IPS-18a (cell line): ENCODE measurements at regions not wholly inside any gene's neighbourhood (a gene's known extent, or its start where the extent isn't known, plus 50 kb on each side); places are given as distances from the start of the nearest gene placed in this dataset.
"Not testable (repeated sequence)": the region's sequence is repeated elsewhere in the genome, so short reads cannot be mapped to it uniquely, and the experiment has no call there.

Experiments
- H3K27ac ChIP-seq: one replicate; pipeline ENCODE4 v1.5.1; 2013; ENCODE audit warnings: low read length
- H3K27me3 ChIP-seq: one replicate; pipeline ENCODE4 v1.6.1; 2013; ENCODE audit warnings: mild to moderate bottlenecking, low read length; ENCODE audit not compliant: control insufficient read depth, insufficient read depth
- H3K36me3 ChIP-seq: one replicate; pipeline ENCODE4 v1.6.1; 2013; ENCODE audit warnings: low read depth, low read length; ENCODE audit not compliant: control insufficient read depth
- H3K4me1 ChIP-seq: one replicate; pipeline ENCODE4 v1.6.1; 2013; ENCODE audit warnings: low read depth, low read length; ENCODE audit not compliant: control insufficient read depth
- H3K4me3 ChIP-seq: one replicate; pipeline ENCODE4 v1.5.1; 2013; ENCODE audit warnings: low read length
- H3K9ac ChIP-seq: one replicate; pipeline ENCODE4 v1.6.1; 2013; ENCODE audit warnings: mild to moderate bottlenecking, low read length, moderate library complexity
- H3K9me3 ChIP-seq: one replicate; pipeline ENCODE4 v1.6.1; 2013; ENCODE audit warnings: low read depth, low read length; ENCODE audit not compliant: control insufficient read depth

- no peaks in the 10 kb centered on the region for H3K36me3 ChIP-seq
- H3K9ac ChIP-seq = no peak overlapping the region
- H3K4me3 ChIP-seq = no peak overlapping the region
- peaks cover 3% of the 10 kb centered on the region for H3K9me3 ChIP-seq
- no peaks in the 10 kb centered on the region for H3K4me1 ChIP-seq
- H3K27me3 ChIP-seq = no peaks in the 10 kb centered on the region
- H3K27ac ChIP-seq = no peak overlapping the region
Observed at GRCh38 chr3:177626045-177626444, 428.8 kb upstream of the TBL1XR1 start.

GRCh38 chr3:177628095-177628719 is 430.9 kb upstream of the TBL1XR1 start:
- H3K4me3 ChIP-seq, H3K27ac ChIP-seq, H3K36me3 ChIP-seq, H3K9me3 ChIP-seq, H3K4me1 ChIP-seq, H3K9ac ChIP-seq, H3K27me3 ChIP-seq: not testable (repeated sequence)

- Histone ChIP-seq H3K27me3 (no peaks in the 10 kb centered on the region), H3K4me3 (no peak overlapping the region), H3K27ac (no peak overlapping the region), H3K9ac (no peak overlapping the region), H3K36me3 (no peaks in the 10 kb centered on the region), H3K4me1 (no peaks in the 10 kb centered on the region), H3K9me3 (peaks cover 3% of the 10 kb centered on the region)
Observed at GRCh38 chr3:177629276-177629675, 432.0 kb upstream of the TBL1XR1 start.

GRCh38 chr3:177633671-177634207 is 436.5 kb upstream of the TBL1XR1 start:
- Histone ChIP-seq H3K4me1 (no peaks in the 10 kb centered on the region), H3K27ac (no peak overlapping the region), H3K9ac (no peak overlapping the region), H3K36me3 (no peaks in the 10 kb centered on the region), H3K9me3 (no peaks in the 10 kb centered on the region), H3K27me3 (no peaks in the 10 kb centered on the region), H3K4me3 (no peak overlapping the region)

- H3K36me3 ChIP-seq, H3K9ac ChIP-seq, H3K9me3 ChIP-seq, H3K27me3 ChIP-seq, H3K27ac ChIP-seq, H3K4me1 ChIP-seq, H3K4me3 ChIP-seq: not testable (repeated sequence)
Observed at GRCh38 chr3:177635601-177636106, 438.4 kb upstream of the TBL1XR1 start.

GRCh38 chr3:177640319-177640965 is 443.2 kb upstream of the TBL1XR1 start:
- no peak overlapping the region for H3K27ac ChIP-seq
- H3K27me3 ChIP-seq = no peaks in the 10 kb centered on the region
- no peak overlapping the region for H3K4me3 ChIP-seq
- no peaks in the 10 kb centered on the region for H3K9me3 ChIP-seq
- H3K36me3 ChIP-seq = no peaks in the 10 kb centered on the region
- H3K9ac ChIP-seq = no peak overlapping the region
- peaks cover 6% of the 10 kb centered on the region for H3K4me1 ChIP-seq

GRCh38 chr3:177641206-177641605 is 443.9 kb upstream of the TBL1XR1 start:
- Histone ChIP-seq H3K27me3 (no peaks in the 10 kb centered on the region), H3K27ac (no peak overlapping the region), H3K36me3 (no peaks in the 10 kb centered on the region), H3K4me1 (peaks cover 6% of the 10 kb centered on the region), H3K4me3 (no peak overlapping the region), H3K9me3 (no peaks in the 10 kb centered on the region), H3K9ac (no peak overlapping the region)

- Histone ChIP-seq H3K4me1 (peaks cover 6% of the 10 kb centered on the region), H3K36me3 (no peaks in the 10 kb centered on the region), H3K27ac (no peak overlapping the region), H3K9me3 (no peaks in the 10 kb centered on the region), H3K4me3 (no peak overlapping the region), H3K9ac (no peak overlapping the region), H3K27me3 (no peaks in the 10 kb centered on the region)
Observed at GRCh38 chr3:177642042-177642803, 444.9 kb upstream of the TBL1XR1 start.

GRCh38 chr3:177642804-177643125 is 445.5 kb upstream of the TBL1XR1 start:
- no peaks in the 10 kb centered on the region for H3K27me3 ChIP-seq
- no peak overlapping the region for H3K9ac ChIP-seq
- H3K4me1 ChIP-seq = peaks cover 6% of the 10 kb centered on the region
- H3K4me3 ChIP-seq = no peak overlapping the region
- no peak overlapping the region for H3K27ac ChIP-seq
- H3K9me3 ChIP-seq = no peaks in the 10 kb centered on the region
- no peaks in the 10 kb centered on the region for H3K36me3 ChIP-seq

- no peaks in the 10 kb centered on the region for H3K9me3 ChIP-seq
- no peak overlapping the region for H3K9ac ChIP-seq
- no peaks in the 10 kb centered on the region for H3K36me3 ChIP-seq
- H3K4me1 ChIP-seq = peaks cover 6% of the 10 kb centered on the region
- no peak overlapping the region for H3K27ac ChIP-seq
- H3K27me3 ChIP-seq = no peaks in the 10 kb centered on the region
- H3K4me3 ChIP-seq = no peak overlapping the region
Observed at GRCh38 chr3:177646749-177647148, 449.5 kb upstream of the TBL1XR1 start.

GRCh38 chr3:177647341-177647740 is 450.1 kb upstream of the TBL1XR1 start:
- H3K27me3 ChIP-seq = no peaks in the 10 kb centered on the region
- no peak overlapping the region for H3K4me3 ChIP-seq
- no peaks in the 10 kb centered on the region for H3K36me3 ChIP-seq
- H3K9ac ChIP-seq = no peak overlapping the region
- peaks cover under 1% of the 10 kb centered on the region for H3K4me1 ChIP-seq
- no peaks in the 10 kb centered on the region for H3K9me3 ChIP-seq
- H3K27ac ChIP-seq = no peak overlapping the region
